ENCODE measurements at regions not wholly inside any gene's neighbourhood (a gene's known extent, or its start where the extent isn't known, plus 50 kb on each side); places are given as distances from the start of the nearest gene placed in this dataset.

- Histone ChIP-seq H3K9me3 (ENCODE audit: low read depth, low read length) (peaks cover 4% of the 10 kb centered on the region), H3K4me2 (ENCODE audit: insufficient read depth, low read length) (no peak overlapping the region), H3K4me3 (ENCODE audit: insufficient read depth, low read length) (no peak overlapping the region), H3K4me1 (ENCODE audit: insufficient read depth, low read length) (no peaks in the 10 kb centered on the region), H3K27me3 (ENCODE audit: insufficient read depth, low read length) (no peaks in the 10 kb centered on the region), H3K36me3 (ENCODE audit: insufficient read depth, low read length) (no peaks in the 10 kb centered on the region), H2AFZ (ENCODE audit: low read length) (no peak overlapping the region), H4K20me1 (ENCODE audit: insufficient read depth, low read length) (no peaks in the 10 kb centered on the region), H3K79me2 (ENCODE audit: insufficient read depth, low read length) (no peaks in the 10 kb centered on the region), H3K27ac (ENCODE audit: low read depth, low read length) (no peak overlapping the region)
- TF ChIP-seq, protein P1, sequence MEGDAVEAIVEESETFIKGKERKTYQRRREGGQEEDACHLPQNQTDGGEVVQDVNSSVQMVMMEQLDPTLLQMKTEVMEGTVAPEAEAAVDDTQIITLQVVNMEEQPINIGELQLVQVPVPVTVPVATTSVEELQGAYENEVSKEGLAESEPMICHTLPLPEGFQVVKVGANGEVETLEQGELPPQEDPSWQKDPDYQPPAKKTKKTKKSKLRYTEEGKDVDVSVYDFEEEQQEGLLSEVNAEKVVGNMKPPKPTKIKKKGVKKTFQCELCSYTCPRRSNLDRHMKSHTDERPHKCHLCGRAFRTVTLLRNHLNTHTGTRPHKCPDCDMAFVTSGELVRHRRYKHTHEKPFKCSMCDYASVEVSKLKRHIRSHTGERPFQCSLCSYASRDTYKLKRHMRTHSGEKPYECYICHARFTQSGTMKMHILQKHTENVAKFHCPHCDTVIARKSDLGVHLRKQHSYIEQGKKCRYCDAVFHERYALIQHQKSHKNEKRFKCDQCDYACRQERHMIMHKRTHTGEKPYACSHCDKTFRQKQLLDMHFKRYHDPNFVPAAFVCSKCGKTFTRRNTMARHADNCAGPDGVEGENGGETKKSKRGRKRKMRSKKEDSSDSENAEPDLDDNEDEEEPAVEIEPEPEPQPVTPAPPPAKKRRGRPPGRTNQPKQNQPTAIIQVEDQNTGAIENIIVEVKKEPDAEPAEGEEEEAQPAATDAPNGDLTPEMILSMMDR (IDR thresholded peaks at IDR 0.05; ENCODE audit: extremely low read depth, low read depth, low read length), result no peak
- DNase-seq (ENCODE audit: insufficient read length, low spot score, missing footprints), result no peak
These were observed 338.8 kb upstream of the OR4E1 start for GRCh38 chr14:22012452-22012851.

- H3K4me1 ChIP-seq (ENCODE audit: insufficient read depth, low read length), result no peaks in the 10 kb centered on the region
- H3K4me3 ChIP-seq (ENCODE audit: insufficient read depth, low read length), result no peak overlapping the region
- H3K27ac ChIP-seq (ENCODE audit: low read depth, low read length), result no peak overlapping the region
- H3K9me3 ChIP-seq (ENCODE audit: low read depth, low read length), result peaks cover 4% of the 10 kb centered on the region
- TF ChIP-seq, protein P1 (IDR thresholded peaks at IDR 0.05; ENCODE audit: extremely low read depth, low read depth, low read length), result no peak
- no peak overlapping the region for H2AFZ ChIP-seq (ENCODE audit: low read length)
- H3K79me2 ChIP-seq (ENCODE audit: insufficient read depth, low read length), result no peaks in the 10 kb centered on the region
- H3K4me2 ChIP-seq (ENCODE audit: insufficient read depth, low read length), result no peak overlapping the region
- DNase-seq (ENCODE audit: insufficient read length, low spot score, missing footprints), result no peak
- no peaks in the 10 kb centered on the region for H3K36me3 ChIP-seq (ENCODE audit: insufficient read depth, low read length)
- H4K20me1 ChIP-seq (ENCODE audit: insufficient read depth, low read length), result no peaks in the 10 kb centered on the region
- H3K27me3 ChIP-seq (ENCODE audit: insufficient read depth, low read length), result no peaks in the 10 kb centered on the region
These were observed 337.6 kb upstream of the OR4E1 start for GRCh38 chr14:22011253-22011642.

DNA sequence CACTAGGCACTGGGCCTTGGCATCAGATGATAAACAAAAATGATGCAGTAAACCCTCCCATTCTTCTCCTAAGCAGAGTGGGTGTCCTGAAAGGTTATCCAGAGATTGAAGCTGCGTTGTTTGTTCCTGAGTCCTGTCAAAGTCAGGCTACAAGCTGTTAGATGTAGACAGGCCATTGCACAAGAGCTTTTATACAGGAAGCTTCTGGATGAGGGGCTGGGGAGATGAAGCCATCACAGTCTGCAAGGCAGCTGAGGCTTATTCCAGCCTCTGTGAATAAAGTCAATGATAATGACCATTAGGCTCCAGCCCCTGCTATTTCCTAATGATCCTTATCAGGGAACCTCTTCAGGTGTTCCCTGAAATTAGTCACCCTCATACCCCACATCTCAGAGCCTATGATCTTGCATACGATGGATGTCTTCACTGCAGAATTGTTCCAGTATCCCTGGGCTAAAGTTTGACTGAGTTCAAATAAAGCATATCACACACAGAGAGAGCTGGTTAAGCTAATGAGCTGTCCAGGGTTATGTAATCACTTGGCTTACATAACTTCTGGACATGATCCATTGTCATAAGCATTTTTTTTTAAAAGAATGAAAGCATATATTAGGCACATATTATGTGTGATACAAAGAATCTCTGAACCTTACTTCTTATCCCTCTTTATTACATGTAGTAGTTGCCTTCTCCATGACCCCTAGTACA is 337.1 kb upstream of the OR4E1 start:
- H3K27me3 ChIP-seq (ENCODE audit: insufficient read depth, low read length), result no peaks in the 10 kb centered on the region

DNA sequence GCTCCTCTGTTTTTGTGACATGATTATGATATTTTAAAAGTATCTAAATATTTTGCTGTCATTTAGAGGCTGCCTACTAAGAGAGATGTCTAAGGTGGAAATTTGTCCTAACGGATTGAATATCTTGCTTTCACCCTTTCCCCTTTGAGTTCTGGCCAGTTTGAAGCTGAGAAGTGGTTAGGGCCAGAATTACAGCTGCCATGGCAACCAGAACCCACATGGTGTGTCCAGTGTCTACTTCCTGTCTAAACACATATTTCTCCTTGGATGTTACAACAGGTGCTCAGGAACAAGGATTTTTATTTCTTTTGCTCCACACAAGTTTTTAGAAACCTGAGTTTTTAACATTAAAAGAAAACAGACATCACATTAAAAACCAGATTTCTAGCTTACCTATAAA is 335.1 kb upstream of the OR4E1 start:
- DNase-seq (ENCODE audit: insufficient read length, low spot score, missing footprints), result no peak
- Histone ChIP-seq H3K4me1 (ENCODE audit: insufficient read depth, low read length) (no peaks in the 10 kb centered on the region), H3K9me3 (ENCODE audit: low read depth, low read length) (peaks cover 4% of the 10 kb centered on the region), H3K27me3 (ENCODE audit: insufficient read depth, low read length) (no peaks in the 10 kb centered on the region), H4K20me1 (ENCODE audit: insufficient read depth, low read length) (no peaks in the 10 kb centered on the region), H3K27ac (ENCODE audit: low read depth, low read length) (no peak overlapping the region), H3K79me2 (ENCODE audit: insufficient read depth, low read length) (no peaks in the 10 kb centered on the region), H2AFZ (ENCODE audit: low read length) (no peak overlapping the region), H3K4me3 (ENCODE audit: insufficient read depth, low read length) (no peak overlapping the region), H3K36me3 (ENCODE audit: insufficient read depth, low read length) (no peaks in the 10 kb centered on the region), H3K4me2 (ENCODE audit: insufficient read depth, low read length) (no peak overlapping the region)
- TF ChIP-seq, protein P1 (IDR thresholded peaks at IDR 0.05; ENCODE audit: extremely low read depth, low read depth, low read length), result no peak

More for the DNA sequence above, 337.1 kb upstream of the OR4E1 start:
- Histone ChIP-seq H3K4me2 (ENCODE audit: insufficient read depth, low read length) (no peak overlapping the region), H3K4me1 (ENCODE audit: insufficient read depth, low read length) (no peaks in the 10 kb centered on the region), H4K20me1 (ENCODE audit: insufficient read depth, low read length) (no peaks in the 10 kb centered on the region), H3K4me3 (ENCODE audit: insufficient read depth, low read length) (no peak overlapping the region), H3K36me3 (ENCODE audit: insufficient read depth, low read length) (no peaks in the 10 kb centered on the region), H3K27ac (ENCODE audit: low read depth, low read length) (no peak overlapping the region), H3K9me3 (ENCODE audit: low read depth, low read length) (peaks cover 4% of the 10 kb centered on the region), H2AFZ (ENCODE audit: low read length) (no peak overlapping the region), H3K79me2 (ENCODE audit: insufficient read depth, low read length) (no peaks in the 10 kb centered on the region)
- TF ChIP-seq, protein P1 (IDR thresholded peaks at IDR 0.05; ENCODE audit: extremely low read depth, low read depth, low read length), result no peak
- no peak for DNase-seq (ENCODE audit: insufficient read length, low spot score, missing footprints)

Measured in osteoblast (primary cell).